H54 (cell line): ENCODE measurements at regions not wholly inside any gene's neighbourhood (a gene's known extent, or its start where the extent isn't known, plus 50 kb on each side); places are given as distances from the start of the nearest gene placed in this dataset.

Experiments
- DNase-seq: peaks from one replicate; pipeline ENCODE4 v3.0.0; 2011; ENCODE audit warnings: low spot score, mixed read lengths; ENCODE audit not compliant: insufficient read length
- FAIRE-seq: peaks from 3 replicates; lab custom pipeline; 2011; peaks lifted over from hg19 to GRCh38; lab: Jason Lieb, UNC
- POLR2A ChIP-seq: IDR thresholded peaks from 2 replicates; pipeline ENCODE4 v1.6.1; 2011; ENCODE audit warnings: low read depth, mild to moderate bottlenecking, low read length

DNA sequence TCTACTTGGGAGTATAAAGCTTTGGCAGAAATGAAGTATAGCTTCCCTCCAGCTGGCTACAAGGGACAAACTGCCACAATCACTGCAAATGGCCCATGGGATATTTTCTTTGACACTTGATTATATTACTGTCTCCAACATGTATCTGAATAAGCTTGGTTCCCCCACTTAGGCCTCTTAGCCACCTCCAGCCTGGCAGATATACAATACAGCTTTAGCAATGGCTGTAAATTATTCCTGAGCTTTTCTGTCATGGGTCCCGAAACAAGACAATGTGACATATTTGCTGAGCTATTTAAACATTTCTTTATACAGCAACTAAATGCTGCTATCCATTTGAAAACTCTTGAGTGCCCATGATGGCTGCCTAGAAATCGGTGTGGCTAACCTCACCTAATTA is 406.2 kb downstream of the SUCLG1 start:
- no peak for TF ChIP-seq POLR2A
- DNase-seq (no peak), FAIRE-seq (no peak)

DNA sequence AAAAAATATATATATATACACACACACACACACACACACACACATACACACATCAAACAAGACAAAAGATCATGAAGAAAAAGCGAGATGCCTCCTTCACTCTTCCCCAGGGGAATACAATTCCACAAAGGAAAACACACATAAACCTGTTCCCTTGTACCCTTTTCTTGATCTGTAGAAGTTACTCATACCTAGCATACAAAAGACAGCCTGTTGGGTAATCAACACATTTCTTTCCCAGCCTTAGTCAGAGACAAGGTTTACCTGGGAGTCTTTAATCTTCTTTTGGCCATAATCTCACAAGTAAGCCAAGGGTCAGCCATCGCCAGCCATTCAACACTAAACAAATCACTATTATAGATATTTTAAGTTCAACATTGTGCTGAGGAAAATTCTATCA is 407.0 kb downstream of the SUCLG1 start:
- FAIRE-seq (no peak), DNase-seq (no peak)
- TF ChIP-seq POLR2A, result no peak

DNA sequence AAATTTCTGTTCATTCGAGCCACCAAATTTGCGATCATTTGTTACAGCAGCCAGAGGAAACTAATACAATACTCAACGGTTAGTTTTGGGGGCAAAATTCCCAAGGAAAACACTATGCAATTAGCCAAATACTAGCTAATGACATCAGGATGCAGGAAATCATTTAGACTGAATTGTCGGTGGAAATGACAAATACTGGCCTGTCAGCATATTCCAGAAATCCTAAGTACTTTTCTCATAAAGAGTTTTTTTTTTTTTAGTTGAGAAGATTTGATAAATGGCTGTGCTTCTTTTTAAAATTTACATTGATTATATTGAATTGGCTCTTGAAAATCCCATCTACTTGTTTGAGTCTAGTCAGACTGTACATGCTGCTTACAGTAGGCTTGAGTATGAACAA is 410.1 kb downstream of the SUCLG1 start:
- no peak for DNase-seq
- no peak for TF ChIP-seq POLR2A
- no peak for FAIRE-seq

DNA sequence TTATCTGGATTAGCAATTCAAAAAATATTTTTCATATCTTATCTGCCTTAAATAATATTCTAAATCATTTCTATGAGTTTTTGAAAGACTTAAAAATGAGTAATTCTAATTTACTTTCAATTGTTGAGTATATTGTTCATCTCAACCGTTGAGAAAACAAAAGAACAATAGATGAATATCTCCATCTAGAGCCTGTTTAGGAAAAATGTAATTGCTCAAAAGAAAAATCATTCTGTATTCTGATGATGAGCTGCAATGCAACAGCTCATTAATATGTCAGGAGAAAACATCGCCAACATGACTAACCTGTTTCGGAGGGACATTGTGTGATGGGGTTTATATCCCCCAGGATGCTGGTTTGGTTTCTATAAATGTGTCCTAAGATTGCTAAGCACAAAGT is 417.6 kb downstream of the SUCLG1 start:
- FAIRE-seq, result no peak
- no peak for DNase-seq
- TF ChIP-seq POLR2A, result no peak

DNA sequence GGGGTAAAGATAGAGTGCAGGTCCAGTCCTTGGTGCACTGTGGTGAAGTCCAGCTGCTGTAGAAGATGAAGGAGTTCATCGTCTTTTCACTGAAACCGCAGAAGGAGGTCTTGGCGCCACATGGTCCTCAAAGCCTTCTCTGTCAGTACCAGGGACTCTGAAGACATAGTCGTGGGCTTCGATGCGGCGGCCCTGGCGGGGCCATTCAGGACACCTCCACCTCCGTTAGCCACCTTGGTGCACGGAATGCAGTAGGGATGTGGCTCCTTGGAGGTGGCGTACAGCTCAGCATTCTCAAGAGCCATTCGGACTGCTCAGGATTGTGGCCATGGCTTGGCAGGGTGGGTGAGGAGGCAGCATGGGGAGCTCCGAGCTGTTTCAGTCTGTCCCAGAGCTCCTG is 418.8 kb downstream of the SUCLG1 start:
- no peak for TF ChIP-seq POLR2A
- DNase-seq (no peak), FAIRE-seq (no peak)

DNA sequence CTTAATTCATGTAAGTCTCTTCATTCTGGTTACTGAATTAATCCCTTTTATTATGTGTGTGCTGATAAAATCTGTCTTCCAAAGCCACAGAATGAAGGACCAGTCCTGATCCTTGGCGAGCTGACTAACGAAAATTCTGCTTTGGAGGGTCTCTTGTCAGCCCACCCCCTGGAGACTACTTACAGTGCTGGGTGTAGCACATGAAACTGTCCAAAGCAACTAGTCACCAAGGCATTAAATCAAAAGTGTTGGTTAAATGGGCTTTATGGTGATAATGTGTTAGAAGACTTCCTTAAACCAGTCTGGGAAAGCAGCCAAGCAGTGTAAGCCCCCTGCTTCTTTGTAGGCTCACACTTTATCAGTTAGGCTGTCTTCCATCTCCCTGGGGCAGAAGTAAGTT is 420.2 kb downstream of the SUCLG1 start:
- FAIRE-seq (no peak), DNase-seq (no peak)
- TF ChIP-seq POLR2A, result no peak

DNA sequence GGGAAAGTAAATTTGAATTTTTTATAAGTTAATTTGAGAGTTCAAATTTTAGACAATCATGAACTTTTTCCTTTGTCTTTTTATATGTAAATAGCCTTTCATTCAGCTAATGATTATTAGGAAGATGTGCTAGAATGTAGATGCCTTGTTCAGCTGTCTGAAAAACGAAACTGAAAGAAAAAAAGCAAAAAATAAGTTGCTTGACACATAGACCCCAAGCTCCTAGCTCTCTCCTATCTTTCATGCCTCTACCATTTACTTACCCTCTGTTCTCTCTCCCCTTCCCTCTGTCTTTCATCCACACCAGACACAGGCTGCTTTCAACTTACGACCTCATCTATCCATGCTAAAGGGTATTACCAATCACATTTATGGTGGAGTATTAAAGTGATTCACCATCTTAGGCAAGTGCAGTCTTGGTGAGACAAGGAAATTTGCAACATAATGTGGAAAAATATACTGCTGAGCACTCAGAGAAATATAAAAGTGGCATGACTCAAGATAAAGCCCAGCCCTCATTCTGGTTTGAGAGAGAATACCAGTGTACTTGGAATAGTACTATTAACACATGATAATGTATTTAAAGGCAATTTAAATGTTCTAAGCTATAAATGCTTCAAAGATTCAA is 425.6 kb downstream of the SUCLG1 start:
- TF ChIP-seq POLR2A, result no peak
- DNase-seq (no peak), FAIRE-seq (peak; percentile 60)

DNA sequence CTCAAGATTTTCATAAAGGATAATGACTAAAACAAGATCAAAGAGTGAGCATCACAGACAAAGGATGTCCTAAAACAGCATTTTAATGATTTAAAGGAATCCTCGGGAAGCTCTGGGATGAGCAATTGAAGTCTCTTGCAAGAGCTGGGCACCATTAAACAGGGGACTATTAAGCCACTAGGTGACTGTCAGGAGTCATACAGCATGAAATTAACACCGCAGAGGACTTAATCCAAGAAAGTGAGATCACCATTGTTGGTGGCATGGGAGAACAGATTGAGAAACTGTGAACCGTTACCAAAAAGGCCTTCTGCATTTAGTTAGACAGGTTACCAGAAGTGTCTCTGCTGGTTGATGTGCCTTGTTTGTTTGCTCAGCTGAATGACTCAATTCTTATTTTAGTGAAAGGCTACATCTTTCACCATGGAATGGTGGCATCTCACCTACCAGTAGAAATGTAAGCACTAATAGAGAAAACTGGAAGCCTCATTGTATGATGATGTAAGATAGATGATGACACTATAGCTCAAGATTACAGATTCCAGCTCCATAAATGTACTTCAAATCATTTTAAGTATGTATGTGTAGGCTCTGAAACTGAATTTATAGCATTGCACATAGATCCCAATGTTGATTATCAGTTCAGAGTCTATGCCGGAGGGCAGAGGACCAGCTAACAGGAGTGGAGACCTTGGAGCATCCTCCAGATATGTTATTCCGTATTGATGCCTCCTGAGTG is 427.6 kb downstream of the SUCLG1 start:
- FAIRE-seq (no peak), DNase-seq (no peak)
- no peak for TF ChIP-seq POLR2A

DNA sequence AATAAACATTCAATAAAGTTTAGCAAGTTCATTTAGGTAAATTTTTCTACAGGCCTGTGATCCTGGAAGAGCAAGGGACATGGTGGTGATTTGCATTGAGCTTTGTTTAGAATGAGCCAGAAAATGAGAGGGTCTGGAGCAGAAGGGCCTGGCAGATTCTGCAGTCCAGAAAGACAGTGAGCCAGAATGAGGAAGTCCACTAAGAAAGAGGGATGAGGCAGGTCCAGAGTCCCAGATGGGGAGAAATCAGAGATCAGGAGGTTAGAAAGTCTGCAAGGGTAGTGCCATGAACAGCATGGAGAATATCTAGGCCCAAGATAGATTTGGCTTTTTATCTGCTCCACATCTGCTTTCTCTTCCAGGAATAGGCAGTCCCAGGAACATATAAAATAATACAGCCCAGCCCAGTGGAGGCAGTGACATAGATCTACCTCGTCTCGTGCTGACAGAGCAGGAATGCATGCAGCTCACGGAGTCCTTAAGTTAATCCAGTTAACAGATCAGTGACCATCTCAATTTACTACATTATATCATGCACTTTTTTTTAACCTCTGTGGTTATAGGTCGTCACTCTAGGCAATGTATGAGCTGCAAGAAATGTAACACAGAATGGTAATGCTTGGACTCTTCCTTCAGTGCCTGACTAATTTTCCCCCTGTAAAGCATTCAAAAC is 429.0 kb downstream of the SUCLG1 start:
- no peak for DNase-seq
- no peak for FAIRE-seq
- TF ChIP-seq POLR2A, result no peak

DNA sequence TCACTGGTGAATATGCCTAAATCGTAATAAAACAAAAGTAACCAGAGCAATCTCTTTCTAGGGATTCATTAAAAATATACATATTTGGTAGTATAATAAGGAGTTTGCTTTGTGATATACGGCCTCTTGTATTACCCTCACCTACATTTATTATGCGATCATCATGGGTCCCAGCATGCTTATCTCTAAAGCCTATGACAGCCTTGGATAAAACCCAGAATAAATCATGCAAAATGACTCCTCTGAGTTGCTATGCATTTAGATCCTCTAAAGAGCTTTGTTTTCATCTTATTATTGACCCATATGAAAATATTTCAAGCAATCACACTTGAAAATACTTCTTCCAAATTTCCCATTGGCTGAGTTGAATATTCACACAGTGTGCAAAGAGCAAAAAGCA is 432.3 kb downstream of the SUCLG1 start:
- TF ChIP-seq POLR2A, result no peak
- FAIRE-seq (no peak), DNase-seq (no peak)

DNA sequence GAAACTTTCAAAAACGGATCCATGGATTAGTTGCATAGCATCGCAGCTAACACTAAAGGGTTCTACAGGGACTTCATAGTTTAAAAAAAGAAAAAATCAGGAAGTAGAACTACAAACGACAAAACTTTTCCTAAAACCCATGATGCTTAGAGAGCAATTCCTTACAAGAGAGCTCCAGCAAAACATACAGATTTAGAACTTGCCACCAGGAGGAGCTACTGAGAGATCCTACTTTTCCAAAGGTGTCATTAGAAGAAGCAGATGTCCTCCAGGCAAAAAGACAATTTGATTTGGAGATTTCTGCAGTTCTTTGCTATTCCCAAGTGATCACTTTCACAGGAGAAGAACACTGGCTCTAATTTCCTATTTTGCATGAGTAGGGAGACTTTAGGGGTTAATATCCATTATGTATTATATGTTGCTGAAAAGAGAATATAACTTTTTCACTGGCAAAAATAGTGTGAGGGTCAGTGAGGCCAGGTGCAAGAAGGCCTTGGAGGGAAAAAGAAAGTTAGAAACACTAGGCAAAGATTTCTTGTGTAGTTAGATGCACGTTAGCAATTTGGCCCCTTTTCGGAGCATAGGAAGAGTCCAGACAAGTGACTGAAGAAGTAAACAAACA is 436.2 kb downstream of the SUCLG1 start:
- TF ChIP-seq POLR2A, result no peak
- peak; percentile 67 for FAIRE-seq
- peak; percentile 9 for DNase-seq

DNA sequence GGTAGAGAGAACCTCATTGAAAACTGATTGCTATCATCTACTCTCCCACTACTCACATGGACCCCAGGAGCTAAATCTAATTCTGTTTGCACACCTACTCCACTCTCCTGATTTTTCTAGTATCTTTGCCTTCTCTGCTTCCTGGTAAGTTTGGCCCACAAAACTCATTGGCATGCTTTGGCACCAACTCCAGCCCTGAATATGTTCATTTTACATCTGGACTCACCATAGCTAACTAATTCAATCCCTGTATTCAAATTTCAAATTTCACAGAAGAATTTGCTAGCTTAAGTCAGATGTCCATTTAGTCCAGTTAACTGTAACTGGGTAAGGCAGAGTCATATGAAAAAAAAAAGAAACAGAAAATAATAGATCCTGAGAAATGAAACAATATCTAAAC is 442.1 kb downstream of the SUCLG1 start:
- no peak for TF ChIP-seq POLR2A
- FAIRE-seq (no peak), DNase-seq (no peak)

DNA sequence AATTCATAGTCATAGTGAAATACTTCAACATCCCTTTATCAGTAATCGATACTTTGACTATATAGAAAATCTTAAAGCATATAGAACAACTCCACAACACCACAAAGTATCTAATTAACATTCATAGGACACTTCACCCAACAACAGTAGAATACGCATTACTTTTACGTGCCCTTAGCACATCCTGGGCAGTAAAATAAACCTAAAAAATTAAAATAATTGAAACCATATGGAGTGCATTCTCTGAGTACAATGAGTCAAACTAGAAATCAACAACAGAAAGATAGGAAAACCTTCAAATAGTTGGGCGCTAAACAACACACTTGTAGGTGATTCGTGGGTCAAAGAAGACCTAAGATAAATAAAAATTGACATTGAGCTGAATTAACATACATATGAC is 442.9 kb downstream of the SUCLG1 start:
- DNase-seq (no peak), FAIRE-seq (no peak)
- TF ChIP-seq POLR2A, result no peak

DNA sequence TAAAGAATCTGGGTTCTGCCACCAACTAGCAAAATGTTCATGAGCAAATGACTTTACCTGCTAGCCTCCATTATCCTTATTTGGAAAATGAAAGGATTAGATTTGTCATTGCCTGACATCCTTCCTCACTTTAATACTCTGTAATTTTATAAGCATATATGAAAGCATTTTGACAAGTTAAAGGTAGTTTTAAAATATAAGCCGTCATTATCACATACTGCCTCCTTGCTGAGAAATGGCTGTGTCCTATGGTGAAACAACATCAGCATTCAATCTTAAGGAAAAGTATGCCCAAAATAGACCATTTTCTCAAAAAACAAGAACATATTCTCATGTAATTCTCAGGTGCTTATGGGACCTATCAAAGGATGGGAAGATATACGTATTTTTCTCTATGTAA is 461.2 kb downstream of the SUCLG1 start:
- FAIRE-seq (no peak), DNase-seq (no peak)
- no peak for TF ChIP-seq POLR2A
